DMS 273 treated with DMSO at 0.1 percent for 48 hours (cell line): ENCODE measurements at regions not wholly inside any gene's neighbourhood (a gene's known extent, or its start where the extent isn't known, plus 50 kb on each side); places are given as distances from the start of the nearest gene placed in this dataset.
A peak's percentile ranks its signal among the peaks of the same experiment; 100 is the strongest.
"Not testable (repeated sequence)": the region's sequence is repeated elsewhere in the genome, so short reads cannot be mapped to it uniquely, and the experiment has no call there.

Source experiments
- DNase-seq: peaks from one replicate; lab custom pipeline; 2025; lab: John Stamatoyannopoulos, UW

GRCh38 chr2:239742377-239742776, 282.8 kb downstream of the NDUFA10 start:
- DNase-seq = no peak

GRCh38 chr2:239739206-239739605, 285.9 kb downstream of the NDUFA10 start:
- no peak for DNase-seq

- DNase-seq = no peak
Observed at GRCh38 chr2:239738159-239738558, 287.0 kb downstream of the NDUFA10 start.

GRCh38 chr2:239737144-239737463, 288.0 kb downstream of the NDUFA10 start:
- no peak for DNase-seq

- no peak for DNase-seq
Observed at GRCh38 chr2:239736358-239737143, 288.6 kb downstream of the NDUFA10 start.

GRCh38 chr2:239735829-239736357, 289.2 kb downstream of the NDUFA10 start:
- DNase-seq = no peak

- peak; percentile 6 for DNase-seq
Observed at GRCh38 chr2:239735131-239735828, 289.9 kb downstream of the NDUFA10 start.

GRCh38 chr2:239734436-239735005, 290.6 kb downstream of the NDUFA10 start:
- no peak for DNase-seq

GRCh38 chr2:239732666-239733010, 292.5 kb downstream of the NDUFA10 start:
- no peak for DNase-seq

GRCh38 chr2:239731998-239732665, 293.0 kb downstream of the NDUFA10 start:
- no peak for DNase-seq

GRCh38 chr2:239731422-239731821, 293.7 kb downstream of the NDUFA10 start:
- DNase-seq = no peak

- DNase-seq = no peak
Observed at GRCh38 chr2:239730897-239731296, 294.2 kb downstream of the NDUFA10 start.

GRCh38 chr2:239730567-239730882, 294.6 kb downstream of the NDUFA10 start:
- not testable (repeated sequence) for DNase-seq

GRCh38 chr2:239729681-239730566, 295.2 kb downstream of the NDUFA10 start:
- DNase-seq = no peak

- DNase-seq = no peak
Observed at GRCh38 chr2:239729151-239729550, 296.0 kb downstream of the NDUFA10 start.

GRCh38 chr2:239728751-239729150, 296.4 kb downstream of the NDUFA10 start:
- no peak for DNase-seq

GRCh38 chr2:239727776-239728600, 297.2 kb downstream of the NDUFA10 start:
- no peak for DNase-seq

GRCh38 chr2:239727182-239727775, 297.9 kb downstream of the NDUFA10 start:
- no peak for DNase-seq

GRCh38 chr2:239726631-239727181, 298.4 kb downstream of the NDUFA10 start:
- no peak for DNase-seq

- no peak for DNase-seq
Observed at GRCh38 chr2:239726091-239726591, 299.0 kb downstream of the NDUFA10 start.
